ENCODE measurements at regions not wholly inside any gene's neighbourhood (a gene's known extent, or its start where the extent isn't known, plus 50 kb on each side); places are given as distances from the start of the nearest gene placed in this dataset.

DNA sequence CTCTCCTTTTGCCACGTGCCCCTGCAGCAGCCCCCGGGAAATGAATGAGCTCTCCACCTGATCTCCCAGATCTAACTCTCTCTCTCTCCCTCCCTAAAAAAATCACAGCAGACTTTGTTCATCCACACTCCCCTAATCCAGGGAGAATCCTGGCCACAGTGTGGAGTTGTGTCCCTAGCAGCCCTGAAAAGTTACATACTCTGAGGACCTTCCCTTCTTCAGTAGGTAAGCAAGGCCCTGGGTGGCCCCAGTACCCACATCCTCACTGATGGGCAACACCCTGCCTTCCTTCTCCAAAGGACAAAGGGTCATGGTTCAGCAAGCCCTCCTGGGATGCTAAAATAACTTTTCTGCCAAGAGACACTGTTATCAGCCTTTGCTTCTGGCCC is 76.9 kb upstream of the GLI2 start:
- Histone ChIP-seq H3K4me1 (no peaks in the 10 kb centered on the region), H3K36me3 (no peaks in the 10 kb centered on the region), H3K9me3 (no peaks in the 10 kb centered on the region), H3K27me3 (no peaks in the 10 kb centered on the region), H3K4me3 (ENCODE audit: low read depth, low read length) (no peak overlapping the region)
- no peak for DNase-seq
- TF ChIP-seq, protein P1, sequence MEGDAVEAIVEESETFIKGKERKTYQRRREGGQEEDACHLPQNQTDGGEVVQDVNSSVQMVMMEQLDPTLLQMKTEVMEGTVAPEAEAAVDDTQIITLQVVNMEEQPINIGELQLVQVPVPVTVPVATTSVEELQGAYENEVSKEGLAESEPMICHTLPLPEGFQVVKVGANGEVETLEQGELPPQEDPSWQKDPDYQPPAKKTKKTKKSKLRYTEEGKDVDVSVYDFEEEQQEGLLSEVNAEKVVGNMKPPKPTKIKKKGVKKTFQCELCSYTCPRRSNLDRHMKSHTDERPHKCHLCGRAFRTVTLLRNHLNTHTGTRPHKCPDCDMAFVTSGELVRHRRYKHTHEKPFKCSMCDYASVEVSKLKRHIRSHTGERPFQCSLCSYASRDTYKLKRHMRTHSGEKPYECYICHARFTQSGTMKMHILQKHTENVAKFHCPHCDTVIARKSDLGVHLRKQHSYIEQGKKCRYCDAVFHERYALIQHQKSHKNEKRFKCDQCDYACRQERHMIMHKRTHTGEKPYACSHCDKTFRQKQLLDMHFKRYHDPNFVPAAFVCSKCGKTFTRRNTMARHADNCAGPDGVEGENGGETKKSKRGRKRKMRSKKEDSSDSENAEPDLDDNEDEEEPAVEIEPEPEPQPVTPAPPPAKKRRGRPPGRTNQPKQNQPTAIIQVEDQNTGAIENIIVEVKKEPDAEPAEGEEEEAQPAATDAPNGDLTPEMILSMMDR (IDR thresholded peaks at IDR 0.05; ENCODE audit: low read depth, low read length) = no peak

DNA sequence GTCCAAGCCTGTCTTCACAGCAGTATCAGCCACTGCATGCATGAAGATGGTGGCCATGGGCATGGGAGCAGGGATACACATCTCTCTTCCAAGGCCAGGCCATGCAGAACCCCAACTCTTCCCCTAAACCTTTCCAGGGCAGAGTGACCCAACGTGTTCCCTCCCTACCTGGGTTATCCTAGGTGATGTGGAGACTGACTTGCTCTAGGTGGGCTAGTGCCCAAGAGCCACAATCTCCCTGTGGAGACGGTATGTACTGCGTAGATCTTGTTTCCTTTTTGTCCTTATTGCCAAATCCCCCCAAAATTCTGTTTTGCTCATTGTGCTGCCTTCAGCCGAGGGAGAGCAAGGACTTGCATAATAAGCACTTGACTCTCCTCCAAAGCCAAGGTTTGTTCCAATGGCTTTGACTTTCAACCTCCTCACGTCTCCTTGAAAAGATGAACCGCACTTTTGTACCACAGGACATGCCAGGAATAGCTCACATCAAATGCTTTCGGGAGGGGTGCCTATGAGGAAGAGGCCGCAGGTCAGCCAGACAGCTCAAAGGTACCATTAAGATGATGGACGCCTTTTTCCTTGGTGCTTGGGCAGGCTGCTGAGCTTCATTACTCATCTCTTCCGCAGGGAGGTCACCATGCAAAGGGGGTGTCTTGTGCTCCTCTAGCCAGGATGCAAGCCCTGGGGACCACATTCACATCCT is 76.2 kb upstream of the GLI2 start:
- H3K27me3 ChIP-seq = no peaks in the 10 kb centered on the region
- TF ChIP-seq, protein P1 (IDR thresholded peaks at IDR 0.05; ENCODE audit: low read depth, low read length) = no peak
- no peaks in the 10 kb centered on the region for H3K36me3 ChIP-seq
- no peaks in the 10 kb centered on the region for H3K9me3 ChIP-seq
- H3K4me1 ChIP-seq = no peaks in the 10 kb centered on the region
- H3K4me3 ChIP-seq (ENCODE audit: low read depth, low read length) = no peak overlapping the region
- no peak for DNase-seq

DNA sequence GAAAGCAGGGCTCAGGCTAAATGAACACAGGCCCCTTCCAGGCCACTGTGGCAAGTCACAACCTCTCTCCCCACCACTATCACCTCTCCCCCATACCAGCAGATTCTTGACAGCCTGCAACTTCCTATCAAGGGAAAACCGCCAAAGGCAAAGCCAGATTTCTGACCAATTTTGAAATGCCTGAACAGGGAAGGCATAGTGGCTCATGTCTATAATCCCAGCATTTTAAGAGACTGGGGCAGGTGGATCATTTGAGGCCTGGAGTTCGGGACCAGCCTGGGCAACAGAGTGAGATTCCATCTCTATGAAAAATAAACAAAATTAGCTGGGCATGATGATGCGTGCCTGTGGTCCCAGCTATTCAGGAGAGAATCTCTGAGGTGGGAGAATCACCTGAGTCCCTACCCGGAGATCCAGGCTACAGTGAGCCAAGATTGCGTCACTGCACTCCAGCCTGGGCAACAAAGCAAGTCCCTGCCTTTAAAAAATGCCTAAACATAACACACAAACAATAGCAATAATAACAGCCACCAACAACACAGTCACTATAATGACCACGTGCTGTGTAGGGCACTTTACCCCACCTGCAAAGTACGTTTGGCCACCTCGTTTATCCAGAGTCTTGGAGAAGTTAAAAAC is 75.5 kb upstream of the GLI2 start:
- H3K4me3 ChIP-seq (ENCODE audit: low read depth, low read length) = no peak overlapping the region
- TF ChIP-seq, protein P1 (IDR thresholded peaks at IDR 0.05; ENCODE audit: low read depth, low read length) = no peak
- no peaks in the 10 kb centered on the region for H3K27me3 ChIP-seq

DNA sequence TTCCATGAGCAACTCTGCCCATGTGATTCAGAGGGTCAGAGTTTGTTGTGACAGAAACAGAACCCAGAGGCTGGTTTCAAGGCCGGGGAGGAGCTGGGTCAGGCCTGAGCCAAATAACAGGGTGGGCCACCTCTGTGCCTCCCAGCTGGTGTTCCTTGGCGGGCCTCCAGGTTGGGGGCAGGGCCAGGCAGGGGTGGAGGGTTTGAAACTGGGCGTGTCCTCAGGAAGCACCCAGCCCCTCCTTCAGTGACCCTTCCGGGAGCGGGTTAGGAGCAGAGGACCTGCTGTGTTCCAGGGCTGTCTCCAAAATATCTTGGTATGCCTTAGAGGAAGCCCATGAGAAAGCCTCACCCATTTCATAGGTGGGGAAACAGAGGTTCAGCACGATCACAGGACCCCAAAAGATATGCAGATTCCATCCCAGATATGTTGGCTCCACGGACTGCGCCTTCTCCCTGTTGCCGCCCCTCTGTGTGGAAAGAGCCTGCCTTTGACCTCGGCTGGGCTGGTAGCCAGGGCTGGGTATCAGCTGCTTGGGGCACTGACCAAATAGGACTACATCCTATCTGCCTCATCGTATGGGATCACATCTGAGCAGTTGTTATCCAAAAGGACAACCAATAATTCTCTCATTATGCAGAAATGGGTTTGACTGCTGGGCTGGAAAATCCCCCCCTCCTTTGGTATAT is 74.8 kb upstream of the GLI2 start:
- DNase-seq = no peak
- no peaks in the 10 kb centered on the region for H3K9me3 ChIP-seq
- no peak overlapping the region for H3K4me3 ChIP-seq (ENCODE audit: low read depth, low read length)
- H3K36me3 ChIP-seq = no peaks in the 10 kb centered on the region
- H3K4me1 ChIP-seq = no peaks in the 10 kb centered on the region
- H3K27me3 ChIP-seq = no peaks in the 10 kb centered on the region
- TF ChIP-seq, protein P1 (IDR thresholded peaks at IDR 0.05; ENCODE audit: low read depth, low read length) = no peak

More for the DNA sequence above, 75.5 kb upstream of the GLI2 start:
- Histone ChIP-seq H3K36me3 (no peaks in the 10 kb centered on the region), H3K9me3 (no peaks in the 10 kb centered on the region), H3K4me1 (no peaks in the 10 kb centered on the region)
- DNase-seq = no peak

- Histone ChIP-seq H3K4me3 (ENCODE audit: low read depth, low read length) (no peak overlapping the region), H3K9me3 (no peaks in the 10 kb centered on the region), H3K4me1 (no peaks in the 10 kb centered on the region), H3K36me3 (no peaks in the 10 kb centered on the region), H3K27me3 (no peaks in the 10 kb centered on the region)
- TF ChIP-seq, protein P1 (IDR thresholded peaks at IDR 0.05; ENCODE audit: low read depth, low read length) = no peak
- peak; percentile 43 for DNase-seq
Observed at GRCh38 chr2:120661551-120661950, 74.1 kb upstream of the GLI2 start.

DNA sequence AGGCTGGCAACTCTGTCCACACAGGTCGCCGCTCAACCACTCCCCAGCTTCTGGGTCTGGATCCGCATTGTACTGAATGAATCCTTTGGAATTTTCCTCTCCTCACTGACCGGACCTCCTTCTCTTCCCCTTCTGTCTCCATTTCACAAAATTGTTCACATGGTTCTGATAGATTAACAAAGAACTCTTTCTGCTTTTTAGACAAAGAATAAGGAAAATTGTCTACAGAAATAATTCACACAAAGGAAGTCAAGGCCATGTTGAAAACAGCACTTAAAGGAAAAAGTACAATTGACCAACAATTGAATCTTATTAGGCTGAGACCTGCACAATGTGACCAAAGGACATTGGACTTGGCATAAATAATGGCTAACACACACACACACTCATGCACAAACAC is 73.6 kb upstream of the GLI2 start:
- Histone ChIP-seq H3K27me3 (no peaks in the 10 kb centered on the region), H3K4me1 (no peaks in the 10 kb centered on the region), H3K9me3 (no peaks in the 10 kb centered on the region), H3K4me3 (ENCODE audit: low read depth, low read length) (no peak overlapping the region), H3K36me3 (no peaks in the 10 kb centered on the region)
- no peak for DNase-seq
- TF ChIP-seq, protein P1 (IDR thresholded peaks at IDR 0.05; ENCODE audit: low read depth, low read length) = no peak
